ENCODE measurements at regions not wholly inside any gene's neighbourhood (a gene's known extent, or its start where the extent isn't known, plus 50 kb on each side); places are given as distances from the start of the nearest gene placed in this dataset.

- no peaks in the 10 kb centered on the region for H3K27me3 ChIP-seq
- no peak overlapping the region for H3K4me3 ChIP-seq (ENCODE audit: low read depth in 1 of 2, low read length in 1 of 2)
- H3K27ac ChIP-seq: no peak overlapping the region
- H3K9me3 ChIP-seq: no peaks in the 10 kb centered on the region
- no peak for TF ChIP-seq CTCF (IDR thresholded peaks at IDR 0.05)
- H3K36me3 ChIP-seq: no peaks in the 10 kb centered on the region
- H3K4me1 ChIP-seq (ENCODE audit: control insufficient read depth in 1 of 2, insufficient read depth in 1 of 2, low read depth in 1 of 2, low read length in 1 of 2): no peaks in the 10 kb centered on the region
Measured at GRCh38 chr1:222107267-222107666, 365.4 kb upstream of the DUSP10 start.

GRCh38 chr1:222106377-222106776, 364.5 kb upstream of the DUSP10 start:
- H3K27ac ChIP-seq: no peak overlapping the region
- no peak for TF ChIP-seq CTCF (IDR thresholded peaks at IDR 0.05)
- H3K9me3 ChIP-seq: no peaks in the 10 kb centered on the region
- no peaks in the 10 kb centered on the region for H3K36me3 ChIP-seq
- H3K4me3 ChIP-seq (ENCODE audit: low read depth in 1 of 2, low read length in 1 of 2): no peak overlapping the region
- H3K4me1 ChIP-seq (ENCODE audit: control insufficient read depth in 1 of 2, insufficient read depth in 1 of 2, low read depth in 1 of 2, low read length in 1 of 2): no peaks in the 10 kb centered on the region
- no peaks in the 10 kb centered on the region for H3K27me3 ChIP-seq

DNA sequence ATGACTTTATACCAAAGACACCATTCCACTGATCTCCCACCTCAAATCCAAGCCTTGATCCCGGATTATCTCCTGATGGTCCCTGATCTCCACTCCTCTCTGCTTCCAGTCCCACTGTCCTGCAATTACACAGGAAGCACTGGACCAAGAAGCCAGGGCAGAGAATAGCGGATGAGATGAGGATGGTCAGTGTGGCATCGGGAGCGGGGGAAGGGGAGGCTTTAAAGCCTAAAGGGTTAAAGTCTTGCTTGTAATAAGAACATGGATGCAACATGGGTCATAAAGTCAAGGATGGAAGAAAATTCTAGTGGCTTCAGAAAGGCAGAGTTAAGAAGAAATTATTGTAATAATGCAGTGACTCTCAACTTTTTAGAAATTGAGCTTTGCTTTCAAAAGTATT, 364.0 kb upstream of the DUSP10 start:
- H3K27me3 ChIP-seq: no peaks in the 10 kb centered on the region
- no peak overlapping the region for H3K4me3 ChIP-seq (ENCODE audit: low read depth in 1 of 2, low read length in 1 of 2)
- no peaks in the 10 kb centered on the region for H3K36me3 ChIP-seq
- no peak overlapping the region for H3K27ac ChIP-seq
- no peaks in the 10 kb centered on the region for H3K4me1 ChIP-seq (ENCODE audit: control insufficient read depth in 1 of 2, insufficient read depth in 1 of 2, low read depth in 1 of 2, low read length in 1 of 2)
- no peaks in the 10 kb centered on the region for H3K9me3 ChIP-seq
- TF ChIP-seq CTCF (IDR thresholded peaks at IDR 0.05): no peak

DNA sequence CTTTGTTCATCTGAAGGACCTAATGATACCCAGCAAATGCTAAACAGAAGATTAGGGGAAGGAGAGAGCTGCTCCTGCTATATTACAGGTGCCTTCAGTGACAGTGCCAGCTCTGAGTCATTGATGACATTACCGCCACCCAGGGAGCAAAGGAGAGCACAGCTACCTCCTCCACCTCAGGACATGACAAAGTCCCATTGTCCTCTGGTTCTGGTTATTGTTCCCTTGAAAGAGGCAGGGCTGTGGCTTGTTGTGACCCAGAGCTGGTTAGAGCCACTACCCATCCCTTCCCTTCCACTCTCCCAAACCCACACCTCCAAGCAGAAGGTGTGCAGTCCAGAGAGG, 363.5 kb upstream of the DUSP10 start:
- TF ChIP-seq CTCF (IDR thresholded peaks at IDR 0.05): no peak
- H3K4me1 ChIP-seq (ENCODE audit: control insufficient read depth in 1 of 2, insufficient read depth in 1 of 2, low read depth in 1 of 2, low read length in 1 of 2): no peaks in the 10 kb centered on the region
- H3K4me3 ChIP-seq (ENCODE audit: low read depth in 1 of 2, low read length in 1 of 2): no peak overlapping the region
- no peaks in the 10 kb centered on the region for H3K27me3 ChIP-seq
- H3K9me3 ChIP-seq: no peaks in the 10 kb centered on the region
- no peak overlapping the region for H3K27ac ChIP-seq
- no peaks in the 10 kb centered on the region for H3K36me3 ChIP-seq

DNA sequence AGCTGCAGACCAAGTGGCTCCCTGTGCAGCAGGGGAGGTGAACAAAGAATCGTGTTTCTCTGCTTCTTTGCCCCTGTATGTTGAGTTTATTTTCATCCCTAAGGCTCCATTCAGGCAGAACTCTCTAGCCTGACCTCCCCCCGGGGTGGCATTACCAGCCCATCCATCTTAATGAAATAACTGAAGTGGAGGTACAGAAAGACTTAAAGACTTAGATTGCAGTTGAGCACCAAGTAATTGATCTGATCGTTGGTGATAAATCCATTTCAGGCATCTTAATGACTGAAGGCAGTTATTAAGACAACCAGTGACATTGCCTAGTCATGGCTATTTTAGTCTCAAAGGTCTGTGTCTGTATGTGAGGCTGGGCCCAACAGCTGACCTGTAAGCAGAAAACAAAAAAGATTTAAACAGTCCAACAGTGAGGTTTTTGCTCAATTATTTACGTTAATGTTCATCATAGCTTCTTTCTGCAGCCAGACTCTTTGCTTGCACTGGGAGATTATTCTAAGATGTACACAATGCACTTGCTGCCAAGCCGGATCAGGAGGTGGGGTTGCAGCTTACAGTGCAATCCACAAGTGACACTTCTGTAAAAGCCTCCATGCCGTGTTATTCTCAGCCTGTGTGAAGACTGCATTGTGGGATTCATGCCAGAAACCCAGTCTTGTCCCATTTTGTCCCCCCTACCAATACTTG, 363.0 kb upstream of the DUSP10 start:
- Histone ChIP-seq H3K36me3 (no peaks in the 10 kb centered on the region), H3K27ac (no peak overlapping the region), H3K4me1 (ENCODE audit: control insufficient read depth in 1 of 2, insufficient read depth in 1 of 2, low read depth in 1 of 2, low read length in 1 of 2) (no peaks in the 10 kb centered on the region), H3K4me3 (ENCODE audit: low read depth in 1 of 2, low read length in 1 of 2) (no peak overlapping the region), H3K27me3 (no peaks in the 10 kb centered on the region), H3K9me3 (no peaks in the 10 kb centered on the region)
- TF ChIP-seq CTCF (IDR thresholded peaks at IDR 0.05): no peak

- no peaks in the 10 kb centered on the region for H3K36me3 ChIP-seq
- TF ChIP-seq CTCF (IDR thresholded peaks at IDR 0.05): no peak
- no peak overlapping the region for H3K27ac ChIP-seq
Measured at GRCh38 chr1:222104097-222104496, 362.2 kb upstream of the DUSP10 start.

More at GRCh38 chr1:222104097-222104496, 362.2 kb upstream of the DUSP10 start:
- no peaks in the 10 kb centered on the region for H3K9me3 ChIP-seq
- H3K27me3 ChIP-seq: no peaks in the 10 kb centered on the region
- H3K4me1 ChIP-seq (ENCODE audit: control insufficient read depth in 1 of 2, insufficient read depth in 1 of 2, low read depth in 1 of 2, low read length in 1 of 2): no peaks in the 10 kb centered on the region
- H3K4me3 ChIP-seq (ENCODE audit: low read depth in 1 of 2, low read length in 1 of 2): no peak overlapping the region

Data from neutrophil (primary cell).